ENCODE measurements at regions not wholly inside any gene's neighbourhood (a gene's known extent, or its start where the extent isn't known, plus 50 kb on each side); places are given as distances from the start of the nearest gene placed in this dataset.
"Not testable (repeated sequence)": the region's sequence is repeated elsewhere in the genome, so short reads cannot be mapped to it uniquely, and the experiment has no call there.

- no peak for DNase-seq
These were observed 586.0 kb downstream of the EBF1 start for GRCh38 chr5:158513490-158514318.

GRCh38 chr5:158511454-158511853 is 588.3 kb downstream of the EBF1 start:
- DNase-seq: no peak

GRCh38 chr5:158510479-158510878 is 589.2 kb downstream of the EBF1 start:
- no peak for DNase-seq

- DNase-seq: no peak
These were observed 593.1 kb downstream of the EBF1 start for GRCh38 chr5:158506648-158507047.

GRCh38 chr5:158502686-158503085 is 597.0 kb downstream of the EBF1 start:
- DNase-seq: no peak

GRCh38 chr5:158499892-158500418 is 599.8 kb downstream of the EBF1 start:
- DNase-seq: no peak

GRCh38 chr5:158499075-158499891 is 600.4 kb downstream of the EBF1 start:
- no peak for DNase-seq

GRCh38 chr5:158496624-158497023 is 603.1 kb downstream of the EBF1 start:
- DNase-seq: no peak

GRCh38 chr5:158494541-158494940 is 605.2 kb downstream of the EBF1 start:
- DNase-seq: no peak

- not testable (repeated sequence) for DNase-seq
These were observed 605.7 kb downstream of the EBF1 start for GRCh38 chr5:158494044-158494443.

- DNase-seq: no peak
These were observed 606.9 kb downstream of the EBF1 start for GRCh38 chr5:158492841-158493242.

GRCh38 chr5:158492136-158492535 is 607.6 kb downstream of the EBF1 start:
- DNase-seq: no peak

- no peak for DNase-seq
These were observed 612.1 kb downstream of the EBF1 start for GRCh38 chr5:158487664-158488063.

GRCh38 chr5:158487156-158487555 is 612.6 kb downstream of the EBF1 start:
- no peak for DNase-seq

- DNase-seq: no peak
These were observed 613.1 kb downstream of the EBF1 start for GRCh38 chr5:158486566-158486965.

- no peak for DNase-seq
These were observed 614.1 kb downstream of the EBF1 start for GRCh38 chr5:158485604-158486081.

GRCh38 chr5:158485047-158485446 is 614.7 kb downstream of the EBF1 start:
- DNase-seq: no peak

- DNase-seq: no peak
These were observed 615.6 kb downstream of the EBF1 start for GRCh38 chr5:158484150-158484549.

GRCh38 chr5:158483281-158483860 is 616.3 kb downstream of the EBF1 start:
- no peak for DNase-seq

- no peak for DNase-seq
These were observed 617.6 kb downstream of the EBF1 start for GRCh38 chr5:158482125-158482524.

GRCh38 chr5:158478139-158478538 is 619.2 kb upstream of the CLINT1 start:
- DNase-seq: no peak

GRCh38 chr5:158477214-158477613 is 618.3 kb upstream of the CLINT1 start:
- DNase-seq: no peak

- no peak for DNase-seq
These were observed 614.2 kb upstream of the CLINT1 start for GRCh38 chr5:158473016-158473635.
